H1 (cell line): ENCODE measurements at regions not wholly inside any gene's neighbourhood (a gene's known extent, or its start where the extent isn't known, plus 50 kb on each side); places are given as distances from the start of the nearest gene placed in this dataset.

Experiments
- CTCF ChIA-PET: fragments of 300-600 bp; sonication (Branson Sonifier 250); formaldehyde crosslinking; loops from one replicate; lab custom pipeline; 2021; ENCODE audit not compliant: partially characterized antibody; lab: Charles Lee
- POLR2A ChIA-PET: fragments of 300-600 bp; sonication (Branson Sonifier 250); formaldehyde crosslinking; loops from one replicate; lab custom pipeline; 2021; ENCODE audit warnings: inconsistent platforms; ENCODE audit not compliant: partially characterized antibody; lab: Charles Lee
- DNase-seq, 2 experiments: peaks; one replicate each; pipeline versions ENCODE4 v3.0.0 to v3.0.0-alpha.2; 2010 to 2022; ENCODE audit warnings: low spot score in 2 of 2, low read depth in 1 of 2, mixed read lengths in 1 of 2
- FAIRE-seq: peaks from 2 replicates; lab custom pipeline; 2011; peaks lifted over from hg19 to GRCh38; lab: Jason Lieb, UNC
- H2AFZ ChIP-seq: 2 replicates; pipeline ENCODE4 v1.8.1; 2012; ENCODE audit warnings: low read length, inconsistent platforms
- H2AK5ac ChIP-seq: 2 replicates; pipeline ENCODE4 v1.6.1; 2013; ENCODE audit warnings: low read depth, low read length
- H2BK120ac ChIP-seq: replicated peaks from 2 replicates; pipeline ENCODE3; 2013; ENCODE audit warnings: low read depth, low read length, inconsistent platforms
- H2BK12ac ChIP-seq: 2 replicates; pipeline ENCODE4 v1.6.1; 2013; ENCODE audit warnings: low read depth, low read length
- H2BK15ac ChIP-seq: 2 replicates; pipeline ENCODE4 v1.6.1; 2013; ENCODE audit warnings: low read length
- H2BK20ac ChIP-seq: 2 replicates; pipeline ENCODE4 v1.6.1; 2013; ENCODE audit warnings: low read length
- H2BK5ac ChIP-seq: 2 replicates; pipeline ENCODE4 v1.6.1; 2013; ENCODE audit warnings: low read depth, low read length
- H3K14ac ChIP-seq: 2 replicates; pipeline ENCODE4 v1.6.1; 2013; ENCODE audit warnings: inconsistent platforms; ENCODE audit not compliant: insufficient read length
- H3K18ac ChIP-seq: 2 replicates; pipeline ENCODE4 v1.6.1; 2013; ENCODE audit warnings: low read length; ENCODE audit errors: extremely low read depth
- H3K23ac ChIP-seq: 2 replicates; pipeline ENCODE4 v1.6.1; 2013; ENCODE audit warnings: inconsistent platforms; ENCODE audit not compliant: insufficient read length
- H3K23me2 ChIP-seq: 2 replicates; pipeline ENCODE4 v1.6.1; 2013; ENCODE audit warnings: low read depth, low read length
- H3K27ac ChIP-seq: 2 replicates; pipeline ENCODE4 v1.6.1; 2011; ENCODE audit warnings: low read depth, low read length, inconsistent platforms
- H3K27me3 ChIP-seq, 4 experiments: replicated peaks in 1 of 4; 1 replicate in 1 of 4; 2 replicates in 3 of 4; pipeline versions ENCODE4 v1.6.1 to v1.8.1; 2011 to 2013; ENCODE audit warnings: low read length in 3 of 4, mild to moderate bottlenecking in 3 of 4, inconsistent platforms in 2 of 4, mixed read lengths in 2 of 4, moderate library complexity in 1 of 4; ENCODE audit not compliant: control insufficient read depth in 3 of 4, insufficient read depth in 3 of 4; ENCODE audit errors: extremely low read depth in 1 of 4
- H3K36me3 ChIP-seq, 4 experiments: 2 replicates each; pipeline versions ENCODE4 v1.6.1 to v1.8.1; 2011 to 2013; ENCODE audit warnings: mild to moderate bottlenecking in 4 of 4, low read length in 3 of 4, moderate library complexity in 2 of 4, control low read depth in 1 of 4, inconsistent platforms in 1 of 4; ENCODE audit not compliant: insufficient read depth in 4 of 4, control insufficient read depth in 2 of 4
- H3K4ac ChIP-seq: replicated peaks from 2 replicates; pipeline ENCODE3; 2013; ENCODE audit warnings: low read length, low read depth, mixed read lengths, inconsistent platforms; ENCODE audit not compliant: insufficient read length
- H3K4me1 ChIP-seq, 4 experiments: replicated peaks in 1 of 4; 1 replicate in 1 of 4; 2 replicates in 3 of 4; pipeline versions ENCODE4 v1.6.1 to v1.8.1; 2011 to 2013; ENCODE audit warnings: low read length in 3 of 4, inconsistent platforms in 2 of 4, mixed read lengths in 1 of 4; ENCODE audit not compliant: insufficient read depth in 4 of 4, control insufficient read depth in 3 of 4
- H3K4me2 ChIP-seq, 2 experiments: 2 replicates each; pipeline versions ENCODE4 v1.6.1 to v1.8.1; 2011 to 2013; ENCODE audit warnings: low read depth in 2 of 2, low read length in 2 of 2, control low read depth in 1 of 2, inconsistent platforms in 1 of 2, mild to moderate bottlenecking in 1 of 2; ENCODE audit not compliant: insufficient read depth in 1 of 2
- H3K4me3 ChIP-seq, 4 experiments: fragments of 200-600, 300-600 bp in 1 of 4; sonication (generic), shearing (Covaris generic), sonication (Bioruptor Twin) in 1 of 4; 2 replicates each; pipeline versions ENCODE4 v1.5.1 to v1.8.1; 2011 to 2016; ENCODE audit warnings: low read length in 4 of 4, low read depth in 3 of 4, control low read depth in 2 of 4, inconsistent platforms in 2 of 4, mild to moderate bottlenecking in 2 of 4, mixed read lengths in 1 of 4, moderate library complexity in 1 of 4; ENCODE audit not compliant: insufficient read depth in 2 of 4; ENCODE audit errors: extremely low read depth in 1 of 4
- H3K56ac ChIP-seq: replicated peaks from 2 replicates; pipeline ENCODE3; 2013; ENCODE audit warnings: low read depth, mild to moderate bottlenecking, mixed read lengths, low read length, inconsistent platforms; ENCODE audit not compliant: insufficient read length
- H3K79me1 ChIP-seq: 2 replicates; pipeline ENCODE4 v1.6.1; 2013; ENCODE audit warnings: low read depth, low read length, control low read depth
- H3K79me2 ChIP-seq, 2 experiments: 2 replicates each; pipeline versions ENCODE4 v1.6.1 to v1.8.1; 2012 to 2013; ENCODE audit warnings: low read length in 2 of 2, mild to moderate bottlenecking in 2 of 2, inconsistent platforms in 1 of 2; ENCODE audit not compliant: insufficient read depth in 2 of 2, control insufficient read depth in 1 of 2
- H3K9ac ChIP-seq, 4 experiments: replicated peaks in 1 of 4; 1 replicate in 1 of 4; 2 replicates in 3 of 4; pipeline versions ENCODE4 v1.6.1 to v1.8.1; 2011 to 2013; ENCODE audit warnings: low read depth in 3 of 4, low read length in 3 of 4, control low read depth in 2 of 4, mild to moderate bottlenecking in 2 of 4, moderate library complexity in 2 of 4, inconsistent platforms in 1 of 4; ENCODE audit errors: extremely low read depth in 1 of 4
- H3K9me3 ChIP-seq, 2 experiments: 2 replicates each; pipeline versions ENCODE4 v1.6.1 to v1.8.1; 2012 to 2013; ENCODE audit warnings: mild to moderate bottlenecking in 2 of 2, moderate library complexity in 2 of 2, control low read depth in 1 of 2, inconsistent platforms in 1 of 2, low read depth in 1 of 2, low read length in 1 of 2, mixed read lengths in 1 of 2; ENCODE audit not compliant: insufficient read depth in 2 of 2
- H4K20me1 ChIP-seq, 2 experiments: replicated peaks in 1 of 2; 2 replicates each; pipeline versions ENCODE3 to v1.8.1; 2011 to 2013; ENCODE audit warnings: inconsistent platforms in 2 of 2, low read length in 2 of 2, mild to moderate bottlenecking in 1 of 2; ENCODE audit not compliant: insufficient read depth in 2 of 2, control insufficient read depth in 1 of 2
- H4K5ac ChIP-seq: 2 replicates; pipeline ENCODE4 v1.6.1; 2013; ENCODE audit warnings: low read length, low read depth, mixed read lengths, inconsistent platforms; ENCODE audit not compliant: insufficient read length
- H4K8ac ChIP-seq: 2 replicates; pipeline ENCODE4 v1.8.0; 2013; ENCODE audit warnings: mild to moderate bottlenecking, moderate library complexity, low read length, inconsistent platforms; ENCODE audit not compliant: insufficient read depth; ENCODE audit errors: extremely low read depth
- H4K91ac ChIP-seq: replicated peaks from 2 replicates; pipeline ENCODE3; 2013; ENCODE audit warnings: low read length, mixed read lengths, inconsistent platforms; ENCODE audit not compliant: insufficient read length
- CHD1 ChIP-seq: IDR thresholded peaks from 2 replicates; pipeline ENCODE4 v1.6.1; 2012; ENCODE audit warnings: low read depth, low read length, improper control_type of control experiment
- CREB1 ChIP-seq: IDR thresholded peaks from 2 replicates; pipeline ENCODE4 v1.6.1; 2012; ENCODE audit warnings: inconsistent platforms
- E2F6 ChIP-seq: IDR thresholded peaks from 2 replicates; pipeline ENCODE4 v1.6.1; 2012; ENCODE audit warnings: inconsistent platforms
- WGBS, 2 experiments: shearing (Covaris generic) in 1 of 2; methylation state at CpG; one replicate each; pipeline versions ENCODE4 v1.1.6 to v1.1.7; 2013 to 2015; ENCODE audit warnings: low lambda C conversion rate in 2 of 2, mixed read lengths in 2 of 2, inconsistent platforms in 1 of 2, low coverage in 1 of 2, missing lambda C conversion rate in 1 of 2; ENCODE audit not compliant: insufficient replicate concordance in 2 of 2, insufficient coverage in 1 of 2, insufficient read length in 1 of 2; ENCODE audit errors: extremely low coverage in 1 of 2, missing lambda C conversion rate in 1 of 2; 5-methylcytosine and 5-hydroxymethylcytosine counted together

- H3K4ac ChIP-seq: no peak overlapping the region
- no peak overlapping the region for H3K23ac ChIP-seq
- no peak overlapping the region for H3K4me3 ChIP-seq
- no peaks in the 10 kb centered on the region; a peak in 1 of 7 replicates for H3K4me1 ChIP-seq
- no peak overlapping the region for H4K91ac ChIP-seq
- DNase-seq: no peak
- no peak overlapping the region for H2BK12ac ChIP-seq
- H3K9me3 ChIP-seq: no peaks in the 10 kb centered on the region
- no peaks in the 10 kb centered on the region for H3K36me3 ChIP-seq
- peaks cover 0 to under 1% of the 10 kb centered on the region in 2 experiments for H4K20me1 ChIP-seq
- no peaks in the 10 kb centered on the region for H3K23me2 ChIP-seq
- no peak overlapping the region for H2BK20ac ChIP-seq
- no peak overlapping the region for H4K5ac ChIP-seq
- H2AFZ ChIP-seq: no peak overlapping the region
- no peak overlapping the region for H2BK5ac ChIP-seq
- no peak overlapping the region for H2AK5ac ChIP-seq
- H3K79me2 ChIP-seq: no peaks in the 10 kb centered on the region
- H3K56ac ChIP-seq: no peak overlapping the region
- WGBS, 2 experiments: 81% methylated on average over 3 of the region's 3 CpGs; no CpG with 5 or more reads in 1 of the 2 experiments
- H3K27me3 ChIP-seq: peaks cover 0 to 2% (median 0%) of the 10 kb centered on the region in 4 experiments; a peak in 1 of 7 replicates
- no peak overlapping the region for H4K8ac ChIP-seq
- no peak overlapping the region for H3K27ac ChIP-seq
- H3K18ac ChIP-seq: no peak overlapping the region
- H3K14ac ChIP-seq: no peak overlapping the region
- no peak overlapping the region for H2BK120ac ChIP-seq
- no peak for TF ChIP-seq CREB1
- no peak for TF ChIP-seq E2F6
- no peak for TF ChIP-seq CHD1
- no peak overlapping the region for H2BK15ac ChIP-seq
- H3K4me2 ChIP-seq: no peak overlapping the region
- no peaks in the 10 kb centered on the region for H3K79me1 ChIP-seq
- POLR2A ChIA-PET: no interaction called here
- no peak overlapping the region for H3K9ac ChIP-seq
- FAIRE-seq: no peak
- CTCF ChIA-PET: interaction anchor here (2.3 to 3.0 kb wide), 2 partner anchors 11 to 14 kb away, joined by 9 to 12 read pairs; no protein-coding TSS in a partner anchor
Observed at GRCh38 chr17:33661975-33662374, 368.9 kb upstream of the ASIC2 start.
